NB4 (cell line): ENCODE measurements at regions not wholly inside any gene's neighbourhood (a gene's known extent, or its start where the extent isn't known, plus 50 kb on each side); places are given as distances from the start of the nearest gene placed in this dataset.

ENCODE experiments used
- CTCF ChIP-seq: IDR thresholded peaks from one replicate; pipeline ENCODE4 v1.5.1; 2012; ENCODE audit warnings: low read depth, low read length
- MAX ChIP-seq: IDR thresholded peaks from 2 replicates; pipeline ENCODE4 v1.6.1; 2011; ENCODE audit warnings: low read depth, low read length
- POLR2A ChIP-seq: IDR thresholded peaks from 2 replicates; pipeline ENCODE4 v1.6.1; 2011; ENCODE audit warnings: mild to moderate bottlenecking; ENCODE audit not compliant: insufficient read length; ENCODE audit errors: extremely low read depth

GRCh38 chr20:60527656-60528055, 569.4 kb downstream of the CDH26 start:
- TF ChIP-seq POLR2A (no peak), CTCF (no peak), MAX (no peak)
